ENCODE measurements at regions not wholly inside any gene's neighbourhood (a gene's known extent, or its start where the extent isn't known, plus 50 kb on each side); places are given as distances from the start of the nearest gene placed in this dataset.
"Not testable (repeated sequence)": the region's sequence is repeated elsewhere in the genome, so short reads cannot be mapped to it uniquely, and the experiment has no call there.

DNA sequence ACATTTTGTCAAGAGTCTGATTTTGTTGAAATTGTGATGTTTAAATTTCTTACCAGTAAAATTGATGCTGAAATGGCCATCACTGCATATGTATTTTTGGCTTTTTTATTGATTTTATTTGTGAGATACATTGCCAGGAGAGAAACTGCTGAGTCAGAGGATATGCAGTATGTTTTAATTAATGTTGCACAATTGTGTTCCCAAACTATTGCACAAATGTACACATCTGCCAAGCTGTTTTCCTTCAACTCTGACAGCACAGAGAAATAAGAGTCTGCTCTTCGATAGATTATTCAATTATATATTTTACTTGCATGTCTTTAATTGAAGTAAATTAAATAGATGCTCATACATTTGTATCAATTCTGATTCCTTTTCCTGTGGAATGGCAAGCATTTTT is 640.2 kb upstream of the LUZP2 start:
- DNase-seq (ENCODE audit: low read depth): no peak

DNA sequence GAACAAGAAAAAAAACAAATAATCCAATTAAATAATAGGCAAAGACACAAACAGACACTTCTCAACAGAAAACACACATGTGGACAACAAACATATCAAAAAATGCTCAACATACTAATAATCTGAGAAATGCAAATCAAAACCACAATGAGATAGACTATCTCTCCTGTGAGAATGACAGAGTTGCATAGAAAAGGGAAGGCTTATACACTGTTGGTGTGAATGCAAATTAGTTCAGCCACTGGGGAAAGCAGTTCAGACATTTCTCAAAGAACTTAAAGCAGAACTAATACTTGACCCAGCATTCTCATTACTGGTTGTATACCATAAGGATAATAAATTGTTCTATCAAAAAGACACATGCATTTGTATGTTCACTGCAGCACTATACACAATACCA is 637.8 kb upstream of the LUZP2 start:
- DNase-seq (ENCODE audit: low read depth): no peak

DNA sequence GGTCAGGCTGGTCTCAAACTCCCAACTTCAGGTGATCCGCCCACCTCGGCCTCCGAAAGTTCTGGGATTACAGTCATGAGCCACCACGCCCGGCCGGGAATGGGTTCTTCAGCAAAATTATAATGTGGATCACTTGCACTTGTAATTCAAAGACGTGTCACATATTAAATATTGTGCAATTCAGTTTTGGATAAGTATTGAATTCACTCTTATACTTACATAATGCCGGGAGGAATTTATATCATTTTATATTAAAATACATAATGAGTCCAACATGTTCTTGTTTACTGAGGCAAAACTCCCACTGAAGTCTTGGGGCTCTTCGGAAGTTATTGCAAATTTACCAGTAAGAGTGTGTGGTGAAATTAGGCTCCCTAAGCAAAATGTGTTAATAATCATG is 635.2 kb upstream of the LUZP2 start:
- no peak for DNase-seq (ENCODE audit: low read depth)

DNA sequence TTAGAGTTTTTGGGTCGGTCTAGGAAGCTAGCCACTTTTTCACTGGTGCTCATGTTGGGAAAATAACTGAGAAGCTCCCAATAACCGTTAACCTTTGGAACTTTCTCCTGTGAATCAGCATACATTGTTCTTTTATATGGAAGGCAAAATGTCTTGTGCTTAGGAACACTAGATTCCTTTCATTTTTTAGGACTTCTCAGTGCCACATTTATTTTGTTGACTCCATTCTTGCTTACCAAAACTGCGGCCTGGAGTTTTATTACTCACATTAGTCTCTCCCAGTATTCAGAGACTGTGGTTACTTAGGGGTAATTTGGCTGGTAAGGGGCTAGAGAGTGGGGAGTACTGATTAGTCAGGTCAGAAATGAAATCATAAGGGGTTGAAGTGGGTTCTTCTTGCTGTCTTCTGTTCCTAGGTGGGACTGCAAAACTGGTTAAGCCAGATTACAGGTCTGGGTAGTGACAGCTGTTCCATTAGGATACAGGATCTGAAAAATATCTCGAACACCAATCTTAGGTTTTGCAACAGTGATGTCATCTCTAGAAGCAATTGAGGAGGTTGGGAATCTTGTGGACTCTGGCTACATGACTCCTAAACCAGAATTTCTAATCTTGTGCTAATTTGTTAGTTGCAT is 631.4 kb upstream of the LUZP2 start:
- peak; percentile 55 for DNase-seq (ENCODE audit: low read depth)

DNA sequence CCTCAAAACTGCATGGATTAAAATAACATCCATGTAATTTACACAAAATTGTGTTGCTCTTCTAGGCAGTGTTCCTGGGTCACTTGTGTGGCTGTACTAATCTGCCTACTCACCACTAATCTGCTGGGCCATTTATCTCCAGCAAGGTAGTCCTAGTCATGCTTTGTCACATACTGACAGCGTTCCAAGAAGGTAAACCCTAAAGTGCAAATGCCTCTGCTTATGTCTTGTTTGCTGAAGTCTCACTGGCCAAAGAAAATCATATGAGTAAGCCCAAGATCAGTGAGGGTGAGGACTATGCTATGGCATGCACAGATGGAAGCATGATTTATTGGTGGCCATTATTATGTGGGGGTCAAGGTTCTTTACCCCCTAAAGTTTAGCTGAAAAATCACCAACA is 630.2 kb upstream of the LUZP2 start:
- peak; percentile 81 for DNase-seq (ENCODE audit: low read depth)

DNA sequence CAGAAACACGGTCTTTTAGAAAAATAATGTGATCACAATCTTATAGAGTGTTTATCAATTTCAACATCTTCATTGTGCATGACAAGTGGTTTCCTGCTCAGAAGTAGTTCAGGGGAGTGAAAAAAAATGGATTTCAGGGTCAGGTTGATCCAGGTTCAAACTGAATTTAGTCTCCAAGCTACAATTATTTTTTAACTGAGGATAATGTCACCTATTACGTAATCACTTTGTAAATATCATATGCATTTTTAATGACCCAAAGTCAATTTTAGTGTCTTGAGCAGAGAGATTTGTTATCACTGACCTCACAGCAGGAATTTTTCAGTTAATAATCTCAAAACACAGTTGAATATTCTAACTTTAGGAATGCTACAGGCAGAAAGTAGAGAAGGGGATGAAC is 627.2 kb upstream of the LUZP2 start:
- DNase-seq (ENCODE audit: low read depth): no peak

DNA sequence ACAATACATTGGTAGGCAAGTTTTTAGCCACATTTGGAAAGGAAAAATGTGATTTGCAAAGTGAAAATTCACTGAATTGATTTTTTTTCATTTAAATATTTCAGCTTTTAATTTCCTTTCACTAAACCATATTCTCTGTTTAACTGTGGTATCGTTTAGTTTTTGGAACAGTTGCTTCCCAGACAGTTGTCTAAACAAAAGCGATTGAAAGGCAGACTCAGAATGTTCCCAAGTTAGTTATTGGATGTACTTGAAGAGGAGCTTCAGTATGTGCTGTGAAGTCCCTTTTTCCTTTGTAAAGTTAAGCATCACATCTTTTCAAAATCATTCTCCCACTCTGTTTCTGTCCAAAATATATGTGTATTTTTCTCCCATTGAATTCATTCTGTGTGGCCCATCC is 623.4 kb upstream of the LUZP2 start:
- no peak for DNase-seq (ENCODE audit: low read depth)

DNA sequence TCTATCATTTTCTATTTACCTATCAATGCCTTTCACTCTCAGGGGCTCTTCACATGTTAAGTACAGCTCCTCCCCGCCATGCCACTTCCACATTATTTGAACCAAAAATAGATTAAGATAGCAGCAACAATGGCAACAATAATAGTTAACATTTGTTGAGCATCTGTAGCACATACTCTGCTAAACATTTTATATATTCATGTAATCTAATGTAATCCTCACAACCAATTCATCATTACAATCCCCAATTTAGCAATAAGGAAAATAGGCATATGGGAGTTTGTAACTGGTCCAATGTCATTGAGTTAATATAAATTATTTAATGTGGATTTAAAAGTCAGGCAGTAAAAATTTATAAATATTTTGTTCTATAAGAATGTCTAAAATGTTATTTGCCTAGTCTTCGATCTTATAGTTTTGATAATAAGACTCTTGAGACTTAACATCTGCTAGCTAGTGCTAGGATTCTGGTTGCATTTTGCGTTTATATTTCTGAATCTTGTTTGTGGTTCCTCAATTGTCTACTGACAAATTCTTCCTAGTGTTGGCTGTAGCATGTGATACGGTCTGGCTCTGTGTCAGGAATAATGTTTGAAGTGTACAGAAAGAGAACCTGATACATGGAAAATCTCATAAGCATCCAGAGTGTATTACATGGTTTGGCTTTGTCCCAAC is 621.5 kb upstream of the LUZP2 start:
- no peak for DNase-seq (ENCODE audit: low read depth)

DNA sequence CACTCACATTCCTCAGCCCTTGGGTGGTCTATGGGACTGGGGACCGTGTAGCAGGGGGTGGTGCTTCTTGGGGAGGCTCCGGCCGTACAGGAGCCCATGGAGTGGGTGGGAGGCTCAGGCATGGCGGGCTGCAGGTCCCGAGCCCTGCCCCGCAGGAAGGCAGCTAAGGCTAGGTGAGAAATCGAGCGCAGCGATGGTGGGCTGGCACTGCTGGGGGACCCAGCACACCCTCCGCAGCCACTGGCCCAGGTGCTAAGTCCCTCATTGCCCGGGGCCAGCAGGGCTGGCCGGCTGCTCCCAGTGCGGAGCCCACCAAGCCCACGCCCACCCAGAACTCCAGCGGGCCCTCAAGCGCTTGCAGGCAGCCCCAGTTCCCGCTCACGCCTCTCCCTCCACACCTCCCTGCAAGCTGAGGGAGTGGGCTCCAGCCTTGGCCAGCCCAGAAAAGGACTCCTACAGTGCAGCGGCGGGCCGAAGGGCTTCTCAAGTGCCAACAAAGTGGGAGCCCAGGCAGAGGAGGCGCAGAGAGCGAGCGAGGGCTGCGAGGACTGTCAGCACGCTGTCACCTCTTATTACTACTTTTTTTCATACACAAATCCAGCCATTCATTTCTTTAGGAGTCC is 613.3 kb upstream of the LUZP2 start:
- not testable (repeated sequence) for DNase-seq (ENCODE audit: low read depth)

DNA sequence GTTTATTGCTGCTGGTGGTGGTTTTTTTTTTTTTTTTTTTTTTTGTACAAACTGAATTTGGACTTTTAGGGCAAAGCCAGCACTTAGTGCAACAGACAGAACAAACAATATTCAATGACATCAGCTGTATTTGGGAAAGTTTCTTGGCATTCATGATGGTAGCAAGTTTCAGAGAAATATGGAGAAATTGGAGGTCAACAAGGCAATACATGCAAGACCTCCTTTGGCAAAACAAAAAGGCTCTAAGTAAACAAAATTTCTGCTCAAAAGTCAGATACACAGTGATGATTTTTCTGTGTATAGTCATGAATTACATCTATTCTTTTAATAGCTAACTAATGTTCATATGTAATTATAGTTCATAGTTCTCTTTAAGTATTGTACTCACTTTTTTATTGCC is 612.5 kb upstream of the LUZP2 start:
- DNase-seq (ENCODE audit: low read depth): no peak

DNA sequence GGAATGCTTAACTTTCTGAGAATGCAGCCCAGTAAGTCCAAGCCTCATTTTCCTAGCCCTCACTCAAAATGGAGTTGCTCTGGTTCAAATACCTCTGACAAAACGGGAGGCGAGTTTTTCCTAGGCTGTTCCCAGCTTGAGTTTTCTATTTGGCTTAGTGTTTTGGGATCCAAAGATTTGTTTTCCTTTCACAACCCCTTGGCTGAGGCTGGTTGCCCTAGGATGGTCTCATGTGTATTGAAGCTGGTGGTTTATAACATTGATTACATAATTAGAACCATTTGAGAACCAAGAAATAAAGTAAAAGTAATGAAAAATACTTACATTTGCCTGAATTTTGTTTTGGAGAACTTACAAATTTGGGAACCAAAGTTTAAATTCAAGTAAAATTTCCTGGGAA is 611.1 kb upstream of the LUZP2 start:
- DNase-seq (ENCODE audit: low read depth): no peak

DNA sequence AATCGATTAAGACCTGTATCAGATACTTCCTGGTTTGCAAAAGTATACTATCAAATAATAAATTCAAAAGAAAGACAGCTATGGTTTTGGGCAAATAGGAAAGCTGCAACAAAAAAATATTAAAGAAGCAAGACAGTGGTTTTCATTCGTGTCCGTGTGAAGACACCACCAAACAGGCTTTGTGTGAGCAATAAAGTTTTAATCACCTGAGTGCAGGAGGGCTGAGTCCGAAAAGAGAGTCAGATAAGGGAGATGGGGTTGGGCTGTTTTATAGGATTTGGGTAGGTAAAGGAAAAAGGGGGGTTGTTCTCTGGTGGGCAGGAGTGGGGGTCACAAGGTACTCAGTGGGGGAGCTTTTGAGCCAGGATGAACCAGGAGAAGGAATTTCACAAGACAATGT is 609.7 kb upstream of the LUZP2 start:
- DNase-seq (ENCODE audit: low read depth): not testable (repeated sequence)

DNA sequence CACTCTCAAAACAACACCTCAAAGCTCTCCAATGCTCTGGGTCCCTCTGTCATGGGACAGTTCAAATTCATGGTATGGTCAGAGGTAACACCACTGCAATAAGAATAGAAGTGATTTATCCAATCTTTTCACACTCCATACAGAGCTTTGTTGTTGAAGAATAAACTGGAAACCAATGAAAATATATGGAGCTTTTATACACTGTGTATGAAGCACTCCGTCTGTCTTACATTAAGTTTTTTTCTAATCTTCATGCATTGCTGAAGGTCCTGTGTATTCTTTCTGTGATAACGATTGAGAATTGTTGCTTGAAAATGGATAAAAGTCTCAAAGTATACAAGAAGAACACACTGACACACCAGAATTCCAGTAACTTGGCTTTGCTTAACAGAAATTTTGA is 603.7 kb upstream of the LUZP2 start:
- DNase-seq (ENCODE audit: low read depth): no peak

DNA sequence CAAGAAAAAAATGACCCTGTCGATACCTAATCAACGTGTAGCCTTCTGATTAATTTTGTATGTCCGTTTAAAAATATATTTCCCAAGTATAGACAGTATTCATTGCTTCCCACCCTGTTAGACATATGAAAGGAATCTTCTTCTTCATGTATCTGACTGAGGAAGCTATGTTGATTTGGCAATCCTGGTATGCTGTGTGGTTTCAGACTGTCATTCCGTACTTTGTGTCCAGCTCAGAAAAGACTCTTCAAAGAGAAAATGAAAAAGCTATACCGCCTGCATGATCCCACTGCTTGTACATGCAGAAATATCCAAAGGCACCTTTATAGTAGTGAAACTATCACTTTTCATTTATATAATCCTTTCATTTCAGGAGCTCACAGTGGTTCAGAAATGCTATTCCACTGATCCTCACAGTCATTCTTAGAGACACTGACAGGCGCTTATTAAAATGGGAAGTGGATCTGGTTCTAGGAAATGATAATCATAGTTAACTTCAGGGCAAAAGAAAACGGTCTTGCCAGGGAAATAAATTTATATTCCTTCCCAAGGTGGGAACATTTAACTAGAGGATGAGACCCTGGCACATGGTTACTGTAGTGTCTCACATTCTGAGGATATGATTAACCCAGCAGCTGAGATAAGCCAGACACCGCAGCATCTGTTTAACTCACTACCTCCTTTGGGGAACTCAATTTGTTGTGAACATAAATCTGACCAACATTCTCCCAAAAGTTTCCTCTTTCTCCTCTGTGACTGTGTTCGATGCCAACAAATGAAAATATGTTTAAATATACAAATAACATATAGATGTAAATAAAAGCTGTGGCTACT is 599.2 kb upstream of the LUZP2 start:
- DNase-seq (ENCODE audit: low read depth): peak; percentile 68

DNA sequence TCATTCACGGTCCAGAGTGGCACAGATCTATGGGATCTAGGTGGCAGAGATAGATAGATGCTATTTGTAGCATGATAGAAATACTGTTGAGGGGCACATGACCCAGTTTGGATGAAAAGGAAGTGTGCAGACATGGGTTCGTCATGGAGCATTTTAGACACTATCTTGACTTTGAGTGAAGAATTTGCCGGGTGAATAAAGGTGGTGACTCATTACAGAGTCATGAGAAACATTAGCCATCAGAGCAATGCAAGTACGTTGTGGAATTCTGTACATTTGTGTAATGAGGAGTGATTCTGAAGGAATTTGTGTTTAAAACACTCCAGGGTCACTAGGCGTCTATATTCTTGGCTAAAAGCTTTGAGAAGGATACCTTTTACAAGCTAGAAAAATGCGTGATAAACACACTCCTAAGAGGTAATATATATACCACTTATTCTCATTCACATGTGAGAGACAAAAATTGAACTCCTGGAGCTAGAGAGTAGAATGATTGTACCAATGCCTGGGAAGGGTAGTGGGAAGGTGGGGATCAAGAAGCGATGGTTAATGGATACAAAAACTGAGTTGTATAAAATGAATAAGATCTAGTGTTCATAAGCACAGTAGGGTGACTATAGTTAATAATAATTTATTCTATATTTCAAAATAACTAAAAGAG is 593.7 kb upstream of the LUZP2 start:
- DNase-seq (ENCODE audit: low read depth): peak; percentile 91

DNA sequence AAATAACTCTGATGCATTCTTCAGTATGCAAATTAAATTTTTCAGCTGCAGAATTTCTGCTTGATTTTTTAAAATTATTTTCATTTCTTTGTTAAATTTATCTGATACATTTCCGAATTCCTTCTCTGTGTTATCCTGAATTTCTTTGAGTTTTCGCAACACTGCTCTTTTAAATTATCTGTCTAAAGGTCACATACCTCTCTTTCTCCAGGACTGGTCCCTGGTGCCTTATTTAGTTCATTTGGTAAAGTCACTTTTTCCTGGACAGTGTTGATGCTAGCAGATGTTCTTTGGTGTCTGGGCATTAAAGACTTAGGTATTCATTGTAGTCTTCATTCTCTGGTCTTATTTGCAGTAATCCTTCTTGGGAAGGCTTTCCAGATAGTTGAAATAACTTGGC is 577.4 kb upstream of the LUZP2 start:
- no peak for DNase-seq (ENCODE audit: low read depth)

DNA sequence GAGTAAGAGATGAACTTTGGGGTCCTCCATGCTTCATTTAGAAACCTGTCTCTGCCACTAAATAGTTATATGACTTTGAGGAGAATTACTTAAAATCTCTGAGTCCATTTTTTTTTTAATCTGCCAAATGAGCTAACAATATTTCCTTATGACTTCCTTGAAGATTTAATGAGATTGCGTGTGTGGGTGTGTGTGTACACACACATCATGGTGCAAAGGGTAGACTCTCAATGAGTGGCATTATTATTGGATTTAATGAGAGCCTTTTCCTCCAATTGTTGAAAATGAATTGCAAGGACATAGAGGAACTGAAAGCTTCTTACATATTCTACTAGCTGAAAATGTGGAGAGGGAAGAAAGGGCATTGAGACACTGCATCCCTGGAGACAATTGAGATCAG is 573.5 kb upstream of the LUZP2 start:
- no peak for DNase-seq (ENCODE audit: low read depth)

DNA sequence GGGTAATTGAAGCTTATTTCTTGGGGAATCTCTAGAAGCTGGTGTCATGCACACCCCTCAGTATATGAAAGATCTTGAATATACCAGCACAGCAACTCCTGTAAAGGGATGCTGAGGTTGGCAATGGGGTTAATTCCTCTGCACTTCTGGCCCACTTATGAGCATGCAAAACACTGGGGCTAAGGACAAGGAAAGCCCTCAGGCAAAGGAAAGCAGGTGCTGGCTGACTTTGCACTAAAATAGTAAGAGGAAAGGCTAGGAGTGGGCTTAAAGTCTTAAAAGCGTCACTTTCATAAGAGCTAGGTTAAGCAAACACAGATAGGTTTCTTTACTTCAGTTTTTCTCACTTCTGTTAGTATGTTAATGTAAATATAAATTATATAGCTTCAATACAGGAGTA is 572.6 kb upstream of the LUZP2 start:
- DNase-seq (ENCODE audit: low read depth): no peak

DNA sequence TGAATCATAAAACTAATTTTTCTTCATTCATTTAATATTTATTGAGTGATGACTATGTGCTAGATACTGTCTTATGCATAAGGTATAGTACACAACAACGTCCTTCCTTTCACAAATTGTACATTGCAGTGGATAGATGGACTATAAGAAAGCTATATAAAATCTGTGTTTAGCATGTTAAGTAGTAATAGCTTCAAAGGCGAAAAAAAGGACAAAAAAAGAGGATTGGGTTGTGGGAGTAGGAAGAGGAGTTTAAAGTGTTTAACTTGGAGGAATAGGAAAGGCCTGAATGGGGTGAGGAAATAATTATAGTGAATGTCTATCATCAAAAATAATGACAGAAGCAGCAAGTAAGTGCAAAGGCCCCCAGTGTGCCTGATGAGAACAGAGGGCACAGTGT is 565.4 kb upstream of the LUZP2 start:
- DNase-seq (ENCODE audit: low read depth): no peak

DNA sequence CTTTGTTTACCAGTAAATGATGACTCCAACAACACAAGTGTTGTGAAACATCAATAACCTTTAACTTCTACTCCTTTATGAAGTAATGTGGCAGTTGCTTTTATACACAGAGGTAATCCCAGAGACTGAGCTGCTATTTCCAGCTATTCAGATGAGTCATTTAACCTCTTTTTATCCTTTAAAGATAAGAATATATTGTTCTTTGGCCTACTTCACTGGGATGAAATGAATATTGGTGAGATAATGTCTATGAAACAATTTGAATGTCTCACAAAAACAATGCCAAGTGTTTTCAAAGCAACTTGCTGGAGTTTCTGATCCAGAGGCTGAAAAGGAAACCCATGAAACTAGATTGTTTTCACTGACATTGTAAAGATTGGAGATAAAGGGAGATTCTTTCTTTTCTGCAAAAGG is 564.4 kb upstream of the LUZP2 start:
- DNase-seq (ENCODE audit: low read depth): peak; percentile 65

DNA sequence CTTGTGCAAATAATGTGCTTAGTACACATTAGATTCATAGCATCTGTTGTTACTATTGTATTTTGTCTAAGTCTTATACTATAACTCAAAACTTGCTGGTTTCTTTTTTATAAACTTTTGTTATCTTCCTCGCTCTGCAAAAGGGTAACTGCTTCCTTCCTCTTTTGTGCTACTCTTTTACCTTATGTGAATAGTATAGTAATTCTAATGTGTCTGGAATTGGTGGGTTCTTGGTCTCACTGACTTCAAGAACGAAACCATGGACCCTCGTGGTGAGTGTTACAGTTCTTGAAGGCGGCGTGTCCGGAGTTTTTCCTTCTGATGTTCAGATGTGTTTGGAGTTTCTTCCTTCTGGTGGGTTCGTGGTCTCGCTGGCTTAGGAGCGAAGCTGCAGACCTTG is 563.1 kb upstream of the LUZP2 start:
- no peak for DNase-seq (ENCODE audit: low read depth)

DNA sequence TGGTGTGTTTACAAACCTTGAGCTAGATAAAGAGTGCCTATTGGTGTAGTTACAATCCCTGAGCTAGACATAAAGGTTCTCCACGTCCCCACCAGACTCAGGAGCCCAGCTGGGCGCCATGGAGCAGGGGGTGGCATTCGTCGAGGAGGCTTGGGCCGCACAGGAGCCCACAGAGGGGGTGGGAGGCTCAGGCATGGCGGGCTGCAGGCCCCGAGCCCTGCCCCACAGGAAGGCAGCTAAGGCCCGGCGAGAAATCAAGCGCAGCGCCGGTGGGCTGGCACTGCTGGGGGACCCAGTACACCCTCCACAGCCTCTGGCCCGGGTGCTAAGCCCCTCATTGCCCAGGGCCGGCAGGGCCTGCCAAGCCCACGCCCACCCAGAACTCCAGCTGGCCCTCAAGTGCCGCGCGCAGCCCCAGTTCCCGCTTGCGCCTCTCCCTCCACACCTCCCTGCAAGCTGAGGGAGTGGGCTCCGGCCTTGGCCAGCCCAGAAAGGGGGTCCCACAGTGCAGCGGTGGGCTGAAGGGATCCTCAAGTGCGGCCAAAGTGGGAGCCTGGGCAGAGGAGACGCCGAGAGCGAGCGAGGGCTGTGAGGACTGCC is 562.1 kb upstream of the LUZP2 start:
- not testable (repeated sequence) for DNase-seq (ENCODE audit: low read depth)

Data from M059J (cell line).